HG03159 (cell line): ENCODE measurements at regions not wholly inside any gene's neighbourhood (a gene's known extent, or its start where the extent isn't known, plus 50 kb on each side); places are given as distances from the start of the nearest gene placed in this dataset.
"Not testable (repeated sequence)": the region's sequence is repeated elsewhere in the genome, so short reads cannot be mapped to it uniquely, and the experiment has no call there.

Experiments
- ATAC-seq: cut with Tn5 transposase; IDR thresholded peaks from one replicate; pipeline ENCODE4 v1.9.1; 2021; ENCODE audit warnings: mild to moderate bottlenecking, moderate library complexity; ENCODE audit not compliant: unreplicated experiment

- no peak for ATAC-seq
These were observed 164.0 kb downstream of the LAT start for GRCh38 chr16:29148867-29149272.

GRCh38 chr16:29148131-29148691 lies 163.4 kb downstream of the LAT start:
- no peak for ATAC-seq

- ATAC-seq = not testable (repeated sequence)
These were observed 162.9 kb downstream of the LAT start for GRCh38 chr16:29147710-29148109.

- not testable (repeated sequence) for ATAC-seq
These were observed 162.2 kb downstream of the LAT start for GRCh38 chr16:29146808-29147643.

GRCh38 chr16:29146266-29146665 lies 161.4 kb downstream of the LAT start:
- no peak for ATAC-seq

GRCh38 chr16:29145486-29146225 lies 160.8 kb downstream of the LAT start:
- ATAC-seq = not testable (repeated sequence)

- not testable (repeated sequence) for ATAC-seq
These were observed 160.2 kb downstream of the LAT start for GRCh38 chr16:29145086-29145485.

GRCh38 chr16:29144669-29145062 lies 159.8 kb downstream of the LAT start:
- not testable (repeated sequence) for ATAC-seq

GRCh38 chr16:29143739-29144668 lies 159.2 kb downstream of the LAT start:
- ATAC-seq = not testable (repeated sequence)

- not testable (repeated sequence) for ATAC-seq
These were observed 157.7 kb downstream of the LAT start for GRCh38 chr16:29142506-29142905.

GRCh38 chr16:29141586-29142324 lies 156.9 kb downstream of the LAT start:
- no peak for ATAC-seq

- not testable (repeated sequence) for ATAC-seq
These were observed 156.3 kb downstream of the LAT start for GRCh38 chr16:29141121-29141520.

- not testable (repeated sequence) for ATAC-seq
These were observed 155.3 kb downstream of the LAT start for GRCh38 chr16:29139901-29140855.

GRCh38 chr16:29139261-29139802 lies 154.5 kb downstream of the LAT start:
- ATAC-seq = no peak

GRCh38 chr16:29138698-29139097 lies 153.8 kb downstream of the LAT start:
- ATAC-seq = not testable (repeated sequence)

- ATAC-seq = not testable (repeated sequence)
These were observed 153.2 kb downstream of the LAT start for GRCh38 chr16:29137894-29138662.

- ATAC-seq = not testable (repeated sequence)
These were observed 152.6 kb downstream of the LAT start for GRCh38 chr16:29137461-29137860.

GRCh38 chr16:29136916-29137315 lies 152.1 kb downstream of the LAT start:
- ATAC-seq = not testable (repeated sequence)
